Fibroblast of the aortic adventitia (primary cell): ENCODE measurements at regions not wholly inside any gene's neighbourhood (a gene's known extent, or its start where the extent isn't known, plus 50 kb on each side); places are given as distances from the start of the nearest gene placed in this dataset.

Experiments used
- DNase-seq: peaks from one replicate; pipeline ENCODE4 v3.0.0-alpha.2; 2010; ENCODE audit warnings: low read depth
- H3K4me3 ChIP-seq: 2 replicates; pipeline ENCODE4 v1.5.1; 2011; ENCODE audit warnings: low read depth, mild to moderate bottlenecking, control low read depth, low read length, moderate library complexity
- CTCF ChIP-seq: IDR thresholded peaks from 2 replicates; pipeline ENCODE4 v1.5.1; 2011; ENCODE audit warnings: mild to moderate bottlenecking, low read length, control low read depth, inconsistent platforms; ENCODE audit not compliant: insufficient read depth

DNA sequence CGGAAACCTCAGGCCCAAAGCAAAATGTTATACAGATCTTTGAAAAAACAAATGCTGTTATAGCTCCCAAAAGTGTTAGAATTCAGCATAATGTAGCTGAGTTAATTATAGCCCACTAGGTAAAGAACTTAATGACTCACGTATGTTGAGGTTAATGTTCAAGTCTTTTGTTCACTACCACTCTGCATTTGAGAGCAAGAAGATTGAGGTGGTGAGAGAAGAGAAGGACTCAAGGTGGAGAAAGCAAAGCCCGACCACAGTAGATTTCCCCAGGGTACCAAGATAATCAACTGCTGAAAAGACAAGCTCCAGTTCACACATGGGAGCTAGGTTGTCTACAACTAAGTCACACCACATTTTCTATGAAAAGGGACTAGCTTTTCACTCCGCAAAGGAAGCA lies 480.2 kb downstream of the DTHD1 start:
- no peak for TF ChIP-seq CTCF
- DNase-seq, result no peak
- no peak overlapping the region for H3K4me3 ChIP-seq

GRCh38 chr4:36763814-36764213 lies 480.7 kb upstream of the NWD2 start:
- TF ChIP-seq CTCF, result no peak
- no peak for DNase-seq
- no peak overlapping the region for H3K4me3 ChIP-seq

DNA sequence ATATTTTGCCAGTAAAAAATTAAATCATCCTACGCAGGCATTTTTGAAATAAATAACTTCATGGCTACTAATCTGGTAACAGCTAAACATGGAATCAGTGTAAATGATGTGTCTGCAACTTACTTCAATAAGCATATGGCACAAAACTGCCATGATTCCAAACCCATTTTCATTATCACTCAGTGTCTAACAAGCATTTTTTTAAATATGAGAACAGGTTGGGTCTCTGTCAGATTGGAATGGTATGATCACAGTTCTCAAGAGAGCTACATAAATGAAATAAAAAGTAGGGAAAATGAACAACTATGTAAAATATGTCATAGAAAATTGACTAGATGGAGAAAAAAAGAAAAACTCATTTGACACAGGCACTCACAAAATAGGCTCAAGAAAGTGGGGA lies 476.9 kb upstream of the NWD2 start:
- no peak for TF ChIP-seq CTCF
- no peak overlapping the region for H3K4me3 ChIP-seq
- DNase-seq, result no peak

GRCh38 chr4:36771411-36772153 lies 473.0 kb upstream of the NWD2 start:
- no peak overlapping the region for H3K4me3 ChIP-seq
- TF ChIP-seq CTCF, result no peak
- DNase-seq, result no peak

DNA sequence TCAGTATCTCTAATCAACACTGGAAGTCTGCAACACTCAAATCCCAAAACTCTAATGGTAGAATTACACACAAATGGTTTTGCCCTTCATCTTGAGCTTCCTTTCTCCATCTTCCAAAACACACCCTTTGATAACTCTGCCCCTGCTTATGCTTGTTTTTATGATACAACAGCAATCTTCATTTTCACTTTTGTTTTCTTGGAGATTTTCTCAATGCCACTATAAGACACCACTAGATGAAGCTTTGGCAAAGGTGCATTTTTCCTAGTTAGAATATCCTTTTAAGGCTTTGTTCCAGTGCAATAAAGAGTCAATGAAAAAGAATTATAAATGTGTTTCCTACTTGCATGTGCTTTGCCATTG lies 472.4 kb upstream of the NWD2 start:
- H3K4me3 ChIP-seq, result no peak overlapping the region
- no peak for DNase-seq
- no peak for TF ChIP-seq CTCF

GRCh38 chr4:36773467-36773866 lies 471.1 kb upstream of the NWD2 start:
- no peak overlapping the region for H3K4me3 ChIP-seq
- no peak for TF ChIP-seq CTCF
- no peak for DNase-seq

DNA sequence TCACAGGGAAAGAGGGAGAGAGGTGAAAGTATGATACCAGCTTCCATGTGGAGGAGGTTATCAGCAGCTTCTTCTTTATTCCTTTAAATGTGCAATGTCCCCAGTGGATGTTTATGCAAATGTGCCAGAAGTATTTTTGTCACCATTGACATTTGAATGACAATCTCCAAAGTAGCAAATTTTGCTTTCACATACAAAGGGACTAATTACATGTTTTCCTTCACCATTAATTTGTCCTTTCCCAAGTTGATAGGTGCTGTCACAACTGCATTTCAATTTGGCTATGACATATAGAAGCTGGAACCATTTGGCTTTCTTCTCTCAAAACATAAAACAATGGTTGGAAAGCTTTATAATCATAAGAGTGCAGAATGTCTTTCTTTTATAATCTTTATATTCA lies 469.0 kb upstream of the NWD2 start:
- no peak for DNase-seq
- TF ChIP-seq CTCF, result no peak
- H3K4me3 ChIP-seq, result no peak overlapping the region
